Fibroblast of lung (primary cell): ENCODE measurements at regions not wholly inside any gene's neighbourhood (a gene's known extent, or its start where the extent isn't known, plus 50 kb on each side); places are given as distances from the start of the nearest gene placed in this dataset.

Source experiments
- DNase-seq, 2 donors: peaks; one replicate each; pipeline versions ENCODE4 v3.0.0 to v3.0.0-alpha.2; 2010; ENCODE audit warnings: low read depth in 2 of 2
- H2AFZ ChIP-seq: 2 replicates; pipeline ENCODE4 v1.5.1; 2012; ENCODE audit warnings: low read length, control low read depth, inconsistent platforms
- H3K27ac ChIP-seq: 2 replicates; pipeline ENCODE4 v1.5.1; 2011; ENCODE audit warnings: low read length, control low read depth; ENCODE audit not compliant: insufficient read depth
- H3K27me3 ChIP-seq: 2 replicates; pipeline ENCODE4 v1.5.1; 2011; ENCODE audit warnings: mild to moderate bottlenecking, low read length; ENCODE audit not compliant: control insufficient read depth, insufficient read depth
- H3K36me3 ChIP-seq: 2 replicates; pipeline ENCODE4 v1.5.1; 2011; ENCODE audit warnings: low read length; ENCODE audit not compliant: control insufficient read depth, insufficient read depth
- H3K4me1 ChIP-seq: 2 replicates; pipeline ENCODE4 v1.5.1; 2011; ENCODE audit warnings: low read length; ENCODE audit not compliant: control insufficient read depth, insufficient read depth; ENCODE audit errors: extremely low read depth
- H3K4me2 ChIP-seq: 2 replicates; pipeline ENCODE4 v1.5.1; 2011; ENCODE audit warnings: low read length, control low read depth; ENCODE audit not compliant: insufficient read depth; ENCODE audit errors: extremely low read depth
- H3K4me3 ChIP-seq, 4 experiments: fragments of 200-600 bp in 1 of 4; sonication (generic) in 1 of 4; replicated peaks in 1 of 4; 2 replicates each; pipeline ENCODE4 v1.5.1; 2011 to 2016; ENCODE audit warnings: low read length in 4 of 4, low read depth in 3 of 4, mild to moderate bottlenecking in 3 of 4, control low read depth in 2 of 4, inconsistent platforms in 1 of 4, mixed read lengths in 1 of 4; ENCODE audit not compliant: insufficient read depth in 1 of 4; ENCODE audit errors: control extremely low read depth in 1 of 4
- H3K79me2 ChIP-seq: 2 replicates; pipeline ENCODE4 v1.5.1; 2012; ENCODE audit warnings: mild to moderate bottlenecking, low read length, inconsistent platforms; ENCODE audit not compliant: control insufficient read depth, insufficient read depth
- H3K9ac ChIP-seq: 2 replicates; pipeline ENCODE4 v1.5.1; 2011; ENCODE audit warnings: mild to moderate bottlenecking, low read length, control low read depth; ENCODE audit not compliant: insufficient read depth
- H3K9me3 ChIP-seq: 2 replicates; pipeline ENCODE4 v1.5.1; 2012; ENCODE audit warnings: low read depth, low read length; ENCODE audit not compliant: control insufficient read depth, insufficient read depth
- H4K20me1 ChIP-seq: 2 replicates; pipeline ENCODE4 v1.5.1; 2011; ENCODE audit warnings: low read length; ENCODE audit not compliant: control insufficient read depth, insufficient read depth; ENCODE audit errors: extremely low read depth
- EZH2 ChIP-seq: IDR thresholded peaks from 2 replicates; pipeline ENCODE4 v1.5.1; 2012; ENCODE audit warnings: low read length, control low read depth, mild to moderate bottlenecking; ENCODE audit errors: missing control alignments
- TF ChIP-seq, protein P1 (sequence below), 2 donors: IDR thresholded peaks in 1 of 2; conservative IDR thresholded peaks in 1 of 2; 1 replicate in 1 of 2; 2 replicates in 1 of 2; pipeline ENCODE4 v1.5.1; 2011 to 2012; ENCODE audit warnings: low read length in 2 of 2, control low read depth in 1 of 2, inconsistent platforms in 1 of 2, low read depth in 1 of 2, mild to moderate bottlenecking in 1 of 2

DNA sequence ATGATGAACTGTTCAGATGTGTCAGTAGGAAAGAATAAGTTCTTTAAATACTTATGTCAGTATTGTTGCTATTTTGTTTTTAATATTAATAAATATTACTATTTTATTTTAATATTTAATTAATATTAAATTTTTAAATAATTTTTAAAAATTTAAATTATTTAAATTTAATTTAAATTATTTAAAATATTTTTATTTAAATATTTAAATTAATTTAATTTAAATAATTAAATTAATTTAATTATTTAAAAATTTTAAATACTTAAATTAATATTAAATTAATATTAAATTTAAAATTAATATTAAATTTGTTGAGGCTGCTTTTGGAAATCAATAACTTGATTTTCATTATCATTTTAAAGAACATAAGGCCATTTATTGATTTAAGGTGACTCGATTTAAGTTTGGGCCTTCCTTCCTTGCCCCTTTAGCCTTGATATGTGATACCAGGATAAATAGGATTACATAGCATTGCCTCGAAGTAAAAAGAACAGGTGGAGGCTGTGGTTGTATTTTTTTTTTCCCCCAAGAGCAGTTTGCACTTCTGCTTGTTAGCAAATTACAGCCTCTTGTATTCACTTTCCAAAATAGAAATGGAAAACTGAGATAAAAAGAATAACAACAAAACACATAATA is 915.2 kb downstream of the TTLL7 start:
- Histone ChIP-seq H4K20me1 (no peaks in the 10 kb centered on the region), H3K36me3 (no peaks in the 10 kb centered on the region)
- TF ChIP-seq, protein P1, sequence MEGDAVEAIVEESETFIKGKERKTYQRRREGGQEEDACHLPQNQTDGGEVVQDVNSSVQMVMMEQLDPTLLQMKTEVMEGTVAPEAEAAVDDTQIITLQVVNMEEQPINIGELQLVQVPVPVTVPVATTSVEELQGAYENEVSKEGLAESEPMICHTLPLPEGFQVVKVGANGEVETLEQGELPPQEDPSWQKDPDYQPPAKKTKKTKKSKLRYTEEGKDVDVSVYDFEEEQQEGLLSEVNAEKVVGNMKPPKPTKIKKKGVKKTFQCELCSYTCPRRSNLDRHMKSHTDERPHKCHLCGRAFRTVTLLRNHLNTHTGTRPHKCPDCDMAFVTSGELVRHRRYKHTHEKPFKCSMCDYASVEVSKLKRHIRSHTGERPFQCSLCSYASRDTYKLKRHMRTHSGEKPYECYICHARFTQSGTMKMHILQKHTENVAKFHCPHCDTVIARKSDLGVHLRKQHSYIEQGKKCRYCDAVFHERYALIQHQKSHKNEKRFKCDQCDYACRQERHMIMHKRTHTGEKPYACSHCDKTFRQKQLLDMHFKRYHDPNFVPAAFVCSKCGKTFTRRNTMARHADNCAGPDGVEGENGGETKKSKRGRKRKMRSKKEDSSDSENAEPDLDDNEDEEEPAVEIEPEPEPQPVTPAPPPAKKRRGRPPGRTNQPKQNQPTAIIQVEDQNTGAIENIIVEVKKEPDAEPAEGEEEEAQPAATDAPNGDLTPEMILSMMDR (conservative IDR thresholded peaks at IDR 0.05 in 1 of 2, IDR thresholded peaks at IDR 0.05 in 1 of 2; ENCODE audit: low read depth in 1 of 2, low read length in 2 of 2): no peak
- TF ChIP-seq EZH2: no peak

DNA sequence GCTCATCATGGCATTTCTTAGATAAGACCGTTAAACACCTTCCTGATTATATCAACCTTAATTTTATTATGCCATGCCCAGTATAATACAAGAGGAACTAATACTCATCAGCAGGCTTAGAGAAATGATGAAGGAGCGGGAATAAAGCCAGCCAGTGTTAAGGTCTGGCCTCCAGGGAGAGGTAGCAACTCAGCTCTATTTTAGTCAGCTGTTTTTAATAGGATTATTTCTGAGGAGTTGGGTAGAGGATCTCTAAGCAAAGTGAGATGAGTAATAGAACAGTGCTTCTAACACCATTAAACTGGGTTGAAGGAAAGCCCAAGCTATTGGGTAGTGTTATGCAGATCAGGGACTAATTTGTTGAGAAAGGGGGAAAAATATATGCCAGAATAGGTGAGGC is 921.5 kb downstream of the TTLL7 start:
- H3K4me3 ChIP-seq: no peak overlapping the region
- no peaks in the 10 kb centered on the region for H3K36me3 ChIP-seq
- H3K9ac ChIP-seq: no peak overlapping the region
- H3K9me3 ChIP-seq: no peaks in the 10 kb centered on the region
- TF ChIP-seq, protein P1 (conservative IDR thresholded peaks at IDR 0.05 in 1 of 2, IDR thresholded peaks at IDR 0.05 in 1 of 2; ENCODE audit: low read depth in 1 of 2, low read length in 2 of 2): no peak
- TF ChIP-seq EZH2: no peak
- DNase-seq: no peak
- H2AFZ ChIP-seq: no peak overlapping the region
- no peaks in the 10 kb centered on the region for H3K79me2 ChIP-seq
- no peak overlapping the region for H3K4me2 ChIP-seq
- no peaks in the 10 kb centered on the region for H3K27me3 ChIP-seq
- no peak overlapping the region for H3K27ac ChIP-seq
- no peaks in the 10 kb centered on the region for H4K20me1 ChIP-seq
- H3K4me1 ChIP-seq: no peaks in the 10 kb centered on the region

More for the DNA sequence above, 915.2 kb downstream of the TTLL7 start:
- no peak overlapping the region for H3K4me2 ChIP-seq
- no peaks in the 10 kb centered on the region for H3K27me3 ChIP-seq
- no peak overlapping the region for H3K27ac ChIP-seq
- H3K9me3 ChIP-seq: no peaks in the 10 kb centered on the region
- H3K79me2 ChIP-seq: no peaks in the 10 kb centered on the region
- DNase-seq: no peak
- H3K4me1 ChIP-seq: no peaks in the 10 kb centered on the region
- H3K9ac ChIP-seq: no peak overlapping the region
- H3K4me3 ChIP-seq: no peak overlapping the region
- no peak overlapping the region for H2AFZ ChIP-seq

DNA sequence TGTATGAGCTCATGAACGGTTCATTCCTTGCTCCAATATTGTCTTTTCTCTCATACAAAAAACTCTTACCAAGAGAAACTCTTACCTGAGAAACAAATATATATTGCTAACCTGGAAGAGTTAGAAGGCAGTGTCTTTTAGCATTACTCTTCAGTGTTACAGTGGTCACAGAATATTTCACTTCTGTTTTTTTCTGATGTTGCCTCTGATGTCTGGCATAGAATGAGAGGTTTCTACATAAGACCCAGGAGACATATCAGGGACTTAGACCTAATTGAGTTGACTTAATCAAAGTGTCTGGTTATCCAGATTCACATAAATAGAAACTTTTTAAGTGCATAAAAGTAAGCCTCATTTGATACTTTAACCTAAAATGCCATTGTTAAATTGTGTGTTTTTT is 923.8 kb downstream of the TTLL7 start:
- Histone ChIP-seq H3K9ac (no peak overlapping the region), H3K27ac (no peak overlapping the region), H3K27me3 (no peaks in the 10 kb centered on the region), H3K4me2 (no peak overlapping the region), H3K9me3 (no peaks in the 10 kb centered on the region), H3K4me3 (no peak overlapping the region), H3K79me2 (no peaks in the 10 kb centered on the region), H4K20me1 (no peaks in the 10 kb centered on the region), H3K4me1 (no peaks in the 10 kb centered on the region), H3K36me3 (no peaks in the 10 kb centered on the region), H2AFZ (no peak overlapping the region)
- no peak for DNase-seq
- no peak for TF ChIP-seq EZH2
- TF ChIP-seq, protein P1 (conservative IDR thresholded peaks at IDR 0.05 in 1 of 2, IDR thresholded peaks at IDR 0.05 in 1 of 2; ENCODE audit: low read depth in 1 of 2, low read length in 2 of 2): no peak
